NCI-H146 (cell line): ENCODE measurements at regions not wholly inside any gene's neighbourhood (a gene's known extent, or its start where the extent isn't known, plus 50 kb on each side); places are given as distances from the start of the nearest gene placed in this dataset.

Experiments used
- DNase-seq: peaks from one replicate; lab custom pipeline; 2025; lab: John Stamatoyannopoulos, UW

DNA sequence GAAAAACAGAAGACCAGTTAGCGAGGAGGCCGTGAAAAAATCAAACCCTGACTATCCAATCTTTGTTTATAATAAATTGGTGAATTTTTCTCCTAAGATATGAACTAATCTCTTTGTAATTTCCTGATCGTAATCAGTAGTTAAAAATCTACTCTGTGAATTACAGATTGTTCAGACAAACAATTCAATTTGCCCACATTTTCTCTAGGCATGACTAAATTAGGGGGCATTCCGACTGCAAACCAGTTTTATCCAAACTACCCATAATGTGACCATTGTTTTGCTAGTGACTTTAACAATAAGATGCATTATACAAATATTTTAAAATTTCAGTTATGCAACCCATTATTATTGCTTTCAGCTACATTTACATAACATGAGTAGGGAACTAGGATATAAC, 546.9 kb upstream of the ADAMTS5 start:
- no peak for DNase-seq

DNA sequence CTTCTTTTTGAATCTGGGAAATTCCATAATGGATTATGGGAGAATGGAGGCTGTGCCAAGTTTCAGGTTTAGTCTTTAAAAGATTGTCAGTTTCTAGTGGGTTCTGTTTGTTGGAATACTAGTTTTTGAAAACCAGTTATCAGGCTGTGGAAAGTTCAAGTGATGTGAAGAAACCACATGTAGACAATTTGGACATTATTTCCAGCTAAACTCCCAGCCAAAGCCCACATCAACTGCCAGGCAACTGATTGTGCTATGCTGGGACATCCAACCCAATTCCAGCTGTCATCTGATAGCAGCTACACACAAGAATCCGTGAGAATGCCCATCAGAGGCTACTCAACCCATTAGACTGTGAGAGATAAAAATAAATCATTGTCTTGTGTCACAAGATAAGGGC, 546.1 kb upstream of the ADAMTS5 start:
- no peak for DNase-seq

DNA sequence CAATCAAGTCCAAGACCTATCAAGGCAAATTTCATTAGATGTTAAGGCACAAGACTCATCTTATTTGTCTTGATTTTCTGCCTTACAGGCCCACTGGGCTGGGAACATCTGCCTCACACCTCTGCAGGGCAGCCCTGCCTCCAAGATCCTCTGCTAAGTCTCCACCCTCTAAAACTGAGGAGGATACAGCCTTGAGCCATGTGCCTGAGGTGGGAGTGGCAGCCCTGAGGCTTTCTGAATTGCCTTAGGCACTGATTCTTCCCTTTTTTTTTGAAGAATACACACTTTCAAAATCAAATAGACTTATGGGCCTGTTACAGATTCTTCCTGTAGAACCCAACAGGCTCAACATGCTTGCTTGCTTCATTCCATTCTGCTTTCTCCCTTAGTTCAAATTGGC, 544.3 kb upstream of the ADAMTS5 start:
- no peak for DNase-seq

DNA sequence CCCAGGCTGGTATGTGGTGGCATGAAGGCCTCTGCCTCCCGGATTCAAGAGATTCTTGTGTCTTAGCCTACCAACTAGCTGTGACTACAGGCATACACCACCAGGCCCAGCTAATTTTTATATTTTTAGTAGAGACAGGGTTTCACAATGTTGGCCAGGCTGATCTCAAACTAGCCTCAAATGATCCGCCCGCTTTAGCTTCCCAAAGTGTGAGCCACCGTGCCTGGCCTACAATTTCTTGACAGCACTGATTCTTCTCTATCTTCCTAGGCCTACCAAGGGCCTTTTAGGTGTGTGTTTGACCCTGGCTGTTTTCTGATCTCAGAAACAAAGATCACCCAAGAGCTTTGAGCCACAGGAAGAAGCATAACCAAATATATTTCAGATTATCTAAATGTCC, 540.8 kb upstream of the ADAMTS5 start:
- no peak for DNase-seq

DNA sequence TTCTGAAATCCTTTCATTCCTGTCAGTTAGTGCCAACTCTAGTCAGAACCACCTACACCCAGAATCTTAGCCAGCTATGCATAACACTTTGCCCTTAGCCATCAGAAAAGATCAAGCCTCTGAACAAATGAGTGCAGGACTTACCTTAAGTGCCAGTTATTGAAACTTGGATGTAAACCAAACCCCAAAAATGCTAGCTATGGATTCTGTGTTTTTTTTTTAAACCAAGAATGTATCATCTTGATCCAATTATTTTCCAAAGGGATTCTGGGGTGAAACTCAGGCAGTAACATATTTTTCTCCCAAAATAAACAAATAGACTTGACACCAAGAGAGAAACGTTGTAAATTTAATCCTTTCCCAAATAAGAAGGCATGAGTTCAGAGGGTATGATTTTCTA, 538.6 kb upstream of the ADAMTS5 start:
- no peak for DNase-seq

DNA sequence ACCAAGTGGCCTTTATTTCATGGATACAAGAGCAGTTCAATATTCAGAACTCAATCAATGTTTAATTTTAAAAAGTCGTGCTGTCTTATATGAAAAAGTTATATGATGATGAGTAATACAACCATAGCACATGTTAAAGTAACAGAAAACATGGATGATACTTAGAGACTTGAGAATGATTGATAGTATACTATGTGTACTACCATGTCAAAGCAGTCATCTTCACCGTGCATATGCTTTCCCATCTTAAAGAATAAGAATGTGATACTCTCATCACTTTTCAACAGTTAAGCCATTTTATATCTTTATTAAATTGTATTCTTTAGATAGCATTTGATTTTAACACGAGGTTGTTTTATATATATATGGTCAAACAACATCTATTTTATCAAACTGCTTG, 535.9 kb upstream of the ADAMTS5 start:
- no peak for DNase-seq

DNA sequence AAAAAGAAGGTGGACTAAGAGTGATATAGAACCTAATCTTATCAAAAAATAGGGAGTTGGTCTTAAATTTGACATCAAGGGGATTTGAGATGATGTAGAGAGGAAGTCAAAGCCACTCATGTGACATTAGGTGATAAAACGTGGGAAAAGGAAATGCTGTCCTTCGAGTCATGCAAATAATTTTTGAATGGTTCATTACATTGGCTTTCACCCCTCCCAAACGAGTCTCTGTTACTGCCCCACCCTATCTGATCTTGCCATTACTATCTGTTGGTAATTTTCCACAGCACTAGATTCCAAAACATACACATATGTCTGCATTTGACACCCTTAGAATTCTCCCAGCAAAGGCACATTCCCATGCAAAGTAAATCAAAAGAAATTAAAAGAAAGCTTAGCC, 531.1 kb upstream of the ADAMTS5 start:
- no peak for DNase-seq

DNA sequence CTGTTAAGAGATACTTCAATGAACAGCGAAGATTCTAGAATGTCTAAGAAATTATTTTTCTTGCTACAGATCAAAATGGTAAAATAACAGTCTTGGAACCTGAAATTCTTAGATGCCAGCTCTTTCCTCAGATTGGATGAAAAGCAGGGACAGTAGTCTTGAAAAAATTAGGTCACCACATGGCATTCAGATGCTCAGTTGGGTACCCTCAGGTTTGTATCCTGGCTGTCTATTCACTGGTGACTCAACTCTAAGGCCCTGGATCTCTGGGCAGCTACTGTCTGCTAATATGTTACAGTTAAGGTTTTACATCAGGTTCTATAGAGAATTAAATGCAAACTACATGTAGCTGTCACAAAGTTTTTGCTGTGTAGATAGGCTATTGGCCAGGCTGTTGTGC, 528.9 kb upstream of the ADAMTS5 start:
- DNase-seq: no peak

DNA sequence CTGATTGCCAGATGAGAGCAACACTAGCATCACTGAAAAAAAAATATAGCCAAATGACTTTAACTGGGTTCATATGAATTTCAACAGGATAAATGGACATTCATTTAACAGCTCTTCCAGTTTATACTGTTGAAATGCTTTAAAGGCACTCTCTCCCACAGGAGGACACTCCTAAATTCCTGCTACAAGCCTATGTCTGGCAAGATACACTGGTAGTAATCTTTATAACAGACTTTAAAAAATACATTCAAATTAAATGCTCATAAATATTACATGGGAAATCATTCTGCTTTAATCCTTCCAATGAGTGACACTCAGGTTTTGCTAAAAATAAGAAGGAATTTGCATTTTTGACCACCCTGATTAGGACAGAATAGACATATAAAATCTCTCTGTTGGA, 526.7 kb upstream of the ADAMTS5 start:
- DNase-seq: no peak

DNA sequence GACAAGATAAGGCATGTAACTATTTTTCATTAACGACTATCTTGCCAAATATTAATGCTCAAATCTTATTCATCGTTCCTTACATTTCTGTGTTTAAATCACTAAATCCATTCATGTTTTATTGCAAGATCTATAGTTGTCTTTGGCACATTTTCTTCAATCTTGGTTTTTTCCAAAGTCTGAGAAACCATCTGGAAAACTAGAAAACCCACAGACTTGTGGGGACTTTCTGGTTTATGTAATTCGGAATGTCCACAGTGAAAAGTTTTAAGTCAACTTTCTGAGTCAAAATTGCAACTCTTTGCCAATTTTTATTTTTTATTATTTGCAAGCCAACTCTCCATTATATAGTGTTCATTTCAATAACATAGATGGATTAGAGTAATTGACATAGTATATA, 520.8 kb upstream of the ADAMTS5 start:
- no peak for DNase-seq

DNA sequence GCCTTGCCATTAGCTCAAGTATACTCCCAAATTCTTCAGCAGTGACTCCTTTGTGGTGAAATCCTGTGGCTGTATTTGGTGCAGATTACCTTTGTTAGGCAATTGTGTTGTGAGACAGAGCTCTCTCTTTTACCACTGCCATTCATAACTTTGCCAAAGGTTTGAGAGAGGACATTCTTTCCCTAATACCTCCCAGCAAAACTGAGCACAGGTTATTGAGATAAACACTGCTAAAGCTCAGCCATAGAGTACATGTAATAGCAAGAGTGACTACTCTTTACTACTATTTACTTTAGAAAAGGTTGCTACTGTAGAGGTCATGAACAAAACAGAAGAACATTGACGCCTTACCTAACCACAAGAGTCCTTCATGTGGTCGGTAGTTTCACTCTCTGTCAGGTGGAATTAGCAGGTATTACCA, 514.0 kb upstream of the ADAMTS5 start:
- no peak for DNase-seq

DNA sequence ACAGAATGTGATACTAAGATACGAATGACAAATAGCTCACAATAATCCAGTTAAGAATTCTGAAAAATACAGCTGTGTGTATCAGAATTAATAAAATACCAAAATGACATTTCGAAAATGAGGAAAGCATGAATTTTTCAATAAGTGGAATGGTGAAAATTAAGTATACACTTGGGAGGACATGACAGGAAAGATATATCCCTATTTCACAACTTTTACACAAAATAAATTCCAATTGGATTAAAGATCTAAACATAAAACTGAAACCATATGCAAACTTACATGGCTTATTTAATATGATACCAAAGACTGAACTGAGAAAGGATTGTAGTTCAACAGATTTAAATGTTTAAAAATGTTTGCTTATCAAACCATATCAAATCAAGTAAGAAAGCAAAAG, 510.4 kb upstream of the ADAMTS5 start:
- DNase-seq: no peak

DNA sequence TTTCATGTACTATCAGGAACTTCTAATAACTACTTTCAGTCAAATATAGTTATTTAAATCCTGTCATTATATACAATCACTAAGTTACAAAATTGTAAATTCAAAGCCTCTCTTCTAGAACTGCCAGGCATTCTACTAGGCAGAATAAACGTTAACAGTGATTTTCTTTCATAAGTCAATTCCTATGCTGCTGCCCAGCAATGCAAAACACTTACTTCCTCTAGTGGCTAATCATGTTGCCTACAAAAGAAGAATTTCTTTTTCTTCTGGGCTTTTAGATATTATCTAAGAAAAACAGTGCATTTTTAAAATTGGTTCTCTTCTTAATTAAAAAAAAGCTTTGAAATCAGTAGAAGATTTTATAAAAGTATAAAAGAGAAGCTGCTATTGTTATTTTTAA, 509.8 kb upstream of the ADAMTS5 start:
- no peak for DNase-seq

DNA sequence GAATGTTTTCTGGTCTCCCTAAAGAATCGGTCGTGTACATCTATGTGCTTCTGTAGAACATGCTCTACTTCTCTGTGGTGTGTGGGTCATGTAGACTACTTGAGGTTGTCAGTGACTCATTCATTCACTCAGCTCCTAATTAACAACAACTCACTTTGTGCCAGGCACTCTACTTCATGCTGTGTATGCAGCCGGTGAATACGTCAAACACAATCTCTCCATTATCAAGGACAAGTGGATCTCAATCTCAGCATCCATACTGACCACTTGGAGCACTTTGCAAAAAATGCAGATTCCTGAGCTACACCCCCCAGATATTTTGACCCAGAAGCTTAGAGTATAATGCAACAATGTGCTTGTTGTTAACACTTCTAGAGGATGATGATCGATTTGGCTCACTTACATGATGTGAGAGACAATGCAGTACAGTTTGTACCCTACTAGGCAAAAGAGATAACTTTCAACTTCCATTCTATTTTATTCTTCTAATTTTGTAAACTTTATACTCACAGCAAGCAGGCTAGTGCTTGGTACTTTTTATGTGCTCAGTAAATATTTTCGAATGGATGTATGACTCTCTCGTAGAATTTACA, 508.6 kb upstream of the ADAMTS5 start:
- no peak for DNase-seq

DNA sequence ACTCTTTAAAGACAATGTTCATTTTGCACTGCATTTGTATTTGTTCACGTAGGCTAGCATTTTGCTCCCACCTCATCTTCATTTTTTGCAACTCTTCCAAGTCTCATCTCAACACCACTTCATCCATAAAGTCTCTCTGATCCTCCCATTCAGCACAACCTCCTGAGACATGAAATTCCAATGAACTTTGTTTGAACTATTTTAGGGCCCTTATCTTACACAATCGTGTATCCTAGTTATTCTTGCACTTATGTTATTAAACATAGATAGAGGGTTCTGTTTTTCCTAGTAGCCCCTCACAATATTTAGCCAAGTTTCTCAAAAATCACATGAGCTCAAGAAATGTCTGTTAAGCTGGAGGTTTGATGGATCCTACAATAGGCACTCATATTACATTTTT, 500.5 kb upstream of the ADAMTS5 start:
- DNase-seq: no peak

DNA sequence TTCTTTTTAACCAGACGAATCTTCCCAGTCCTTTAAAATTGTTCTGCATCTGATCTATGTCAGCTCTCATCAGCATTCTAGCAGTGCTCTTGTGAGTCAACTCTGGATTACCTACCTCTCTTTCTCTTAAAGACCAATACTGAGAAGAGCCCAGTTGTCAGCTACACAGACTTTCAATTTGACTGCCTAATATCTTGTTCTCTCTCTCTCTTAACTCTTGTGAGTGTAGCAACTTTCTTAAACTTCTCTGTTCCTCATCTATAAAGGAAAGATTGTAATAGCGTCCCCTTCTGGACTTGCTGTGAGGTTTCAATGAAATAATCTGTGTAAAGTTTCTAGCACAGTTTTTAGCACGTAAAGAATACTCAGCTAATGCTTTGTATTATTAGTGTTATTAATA, 499.3 kb upstream of the ADAMTS5 start:
- no peak for DNase-seq

DNA sequence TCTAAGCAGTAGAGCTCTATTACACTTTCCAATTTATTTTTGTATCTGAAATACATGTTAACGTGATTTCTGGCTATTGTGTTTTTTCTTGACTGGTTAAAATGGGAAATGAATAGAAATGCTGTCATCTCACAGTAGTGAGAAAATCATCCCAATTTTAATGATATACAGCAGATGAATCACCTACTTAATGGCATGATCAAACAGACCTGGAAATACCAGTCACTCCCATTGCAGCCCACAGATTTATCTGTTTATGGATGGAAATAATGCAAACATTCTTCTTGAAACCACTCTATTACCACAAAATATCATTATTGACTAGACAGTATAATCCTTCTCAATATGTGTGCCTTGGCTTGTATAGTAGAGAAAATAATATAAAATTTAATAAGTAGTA, 497.8 kb upstream of the ADAMTS5 start:
- no peak for DNase-seq

DNA sequence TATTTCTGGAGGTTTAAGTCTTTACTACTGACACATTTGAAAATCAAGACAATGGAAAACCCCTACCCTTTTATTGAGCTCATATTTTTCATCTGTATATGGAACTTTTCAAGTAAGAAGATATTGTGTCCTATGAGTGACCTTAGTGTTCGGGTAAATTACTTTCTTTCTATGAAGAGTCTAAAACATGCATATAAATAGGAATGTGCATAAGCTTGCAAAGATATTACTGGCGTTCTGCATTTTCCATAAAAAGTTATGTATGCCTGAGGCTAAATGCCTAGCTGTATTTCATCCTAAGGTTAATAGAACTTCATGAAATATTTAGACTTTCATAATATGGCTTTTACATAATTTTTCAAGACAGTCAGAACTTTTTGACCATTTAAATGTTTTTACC, 495.8 kb upstream of the ADAMTS5 start:
- no peak for DNase-seq

DNA sequence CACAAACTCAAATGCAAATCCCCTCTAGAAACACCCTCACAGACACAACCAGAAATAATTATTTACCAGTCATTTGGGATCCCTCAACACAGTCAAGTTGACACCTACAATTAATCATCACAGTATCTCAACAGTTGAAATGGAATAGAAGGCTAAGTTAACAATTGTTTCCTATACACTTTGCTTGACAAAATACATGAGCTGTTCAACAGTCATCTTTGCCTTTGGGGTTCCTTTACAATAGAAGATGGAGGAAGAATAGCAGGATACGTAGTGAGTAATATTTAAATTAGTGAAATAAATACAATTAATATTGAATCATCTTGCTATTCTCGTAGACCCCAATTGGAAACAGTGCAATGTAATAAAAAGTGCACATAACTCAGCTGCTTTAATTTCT, 487.3 kb upstream of the ADAMTS5 start:
- no peak for DNase-seq

DNA sequence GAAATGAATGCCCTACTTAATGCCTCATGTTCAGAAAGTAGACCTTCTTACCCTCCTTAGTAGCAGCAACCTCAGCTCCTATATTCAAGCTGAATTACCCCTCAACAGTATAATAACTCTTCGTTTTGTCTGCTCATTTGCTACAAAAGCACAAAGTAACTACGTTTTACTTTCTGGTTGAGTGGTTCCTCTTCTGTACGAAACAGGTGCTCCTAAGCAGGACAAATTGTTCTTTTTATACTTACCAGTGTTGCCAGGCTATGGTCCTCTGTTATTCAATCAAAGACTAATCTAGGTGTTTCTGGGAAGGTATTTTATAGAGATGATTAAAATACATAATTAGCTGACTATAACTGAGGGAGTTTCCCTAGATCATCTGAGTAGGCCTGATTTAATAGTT, 484.2 kb upstream of the ADAMTS5 start:
- no peak for DNase-seq

DNA sequence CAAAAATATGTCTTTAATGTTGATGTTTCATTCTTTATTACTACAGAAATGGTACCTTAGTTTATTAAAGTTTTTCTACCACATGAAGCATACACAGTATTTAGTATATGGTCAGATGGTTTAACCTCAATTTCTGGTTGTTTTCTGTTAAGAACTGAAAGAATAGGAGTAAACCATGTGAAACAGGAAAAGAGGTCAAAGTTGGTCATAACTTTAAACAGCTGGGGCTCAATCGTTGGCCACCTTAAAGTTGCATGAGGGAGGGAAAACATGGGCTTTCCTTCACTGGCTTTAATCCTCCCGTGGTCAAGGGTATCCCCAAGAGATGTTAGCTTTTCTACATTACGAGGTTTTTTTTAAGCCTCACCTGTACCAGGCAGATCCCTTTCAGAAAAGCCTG, 483.3 kb upstream of the ADAMTS5 start:
- DNase-seq: no peak

DNA sequence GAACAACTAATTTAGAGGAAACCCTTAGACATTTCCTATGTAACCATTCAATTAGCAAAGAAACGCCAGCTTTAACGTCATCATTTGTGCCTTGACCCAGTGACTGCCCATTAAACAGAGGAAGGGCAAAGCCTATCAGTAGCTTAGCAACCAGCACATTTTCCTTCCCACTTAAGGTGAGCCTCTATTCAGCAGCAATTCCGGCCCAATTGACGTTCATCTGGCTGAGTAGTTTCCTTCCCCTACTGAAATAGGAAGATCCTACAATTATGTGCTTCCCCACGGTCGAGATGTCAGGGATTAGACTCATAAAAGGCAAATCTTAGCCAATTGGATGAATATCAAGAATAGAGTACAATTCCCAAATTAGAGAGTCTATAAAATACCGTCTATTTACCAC, 482.1 kb upstream of the ADAMTS5 start:
- no peak for DNase-seq

DNA sequence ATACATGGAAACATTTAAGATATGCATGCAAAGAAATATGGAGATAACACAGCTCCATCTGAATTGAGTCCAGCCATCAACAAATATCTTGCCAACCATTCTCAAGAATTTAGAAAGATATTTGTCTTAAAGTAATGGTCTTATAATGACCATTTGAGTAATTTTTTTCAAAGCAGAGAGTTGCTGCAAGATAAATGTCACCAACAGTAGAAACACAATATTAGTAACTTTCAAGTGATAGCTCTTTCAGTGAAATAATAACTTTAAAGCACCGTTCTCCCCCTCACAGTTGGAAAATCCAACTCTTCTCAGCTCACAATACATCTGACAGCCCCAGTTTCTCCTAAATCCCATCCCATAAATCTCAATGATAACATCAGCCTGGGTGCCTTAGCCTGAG, 481.0 kb upstream of the ADAMTS5 start:
- DNase-seq: no peak

DNA sequence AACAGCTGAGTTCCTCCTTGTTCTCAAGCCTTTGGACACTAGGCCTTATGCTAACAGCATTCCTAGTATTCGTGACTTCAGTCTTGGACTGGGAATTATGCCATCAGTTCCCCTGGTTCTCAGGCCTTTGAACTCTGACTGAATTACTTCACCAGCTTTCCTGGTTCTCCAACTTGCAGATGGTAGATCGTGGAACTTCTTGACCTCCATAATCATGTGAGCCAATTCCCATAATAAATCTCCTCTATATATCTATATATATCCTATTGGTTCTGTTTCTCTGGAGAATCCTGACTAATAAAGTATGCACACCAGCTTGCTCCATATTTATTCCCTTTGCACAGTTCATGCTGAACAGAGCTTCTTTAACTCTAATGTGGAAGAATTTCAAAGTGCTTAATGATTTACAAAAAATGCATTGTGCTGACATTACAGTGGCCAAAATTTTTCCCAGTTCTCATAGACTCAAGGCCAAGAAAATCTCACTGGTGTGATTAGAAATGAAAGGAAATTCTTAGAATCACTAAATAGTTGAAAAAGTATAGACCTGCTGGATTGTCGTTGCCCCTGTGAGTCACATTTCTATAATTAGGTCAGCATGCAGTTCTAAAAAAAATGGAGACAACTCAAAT, 462.9 kb upstream of the ADAMTS5 start:
- DNase-seq: no peak

DNA sequence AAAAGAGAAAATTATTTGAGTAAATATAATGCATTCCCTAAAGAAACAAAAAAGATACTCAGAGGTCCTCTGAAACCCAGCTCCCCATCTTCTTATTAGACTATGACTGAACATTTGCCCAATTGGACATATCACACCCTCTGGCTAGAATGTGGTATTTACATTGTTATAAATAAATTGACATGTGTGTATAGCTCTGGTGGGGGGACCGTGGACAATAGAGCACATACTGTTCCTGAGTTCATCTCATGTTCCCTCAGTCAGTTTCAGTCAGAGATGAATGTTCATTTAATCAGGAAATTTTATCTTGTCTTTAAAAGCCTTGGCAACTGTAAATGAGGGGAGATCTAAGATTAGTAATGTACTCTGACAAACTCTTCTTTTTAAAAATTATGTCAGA, 459.3 kb upstream of the ADAMTS5 start:
- no peak for DNase-seq
